Astrocyte (in vitro differentiated cells and primary cell): ENCODE measurements at regions not wholly inside any gene's neighbourhood (a gene's known extent, or its start where the extent isn't known, plus 50 kb on each side); places are given as distances from the start of the nearest gene placed in this dataset.

Experiments used
- CTCF ChIP-seq: IDR thresholded peaks from 2 replicates; pipeline ENCODE4 v1.5.1; 2011; ENCODE audit warnings: low read depth, mild to moderate bottlenecking, inconsistent platforms, low read length, moderate library complexity; ENCODE audit not compliant: insufficient read depth
- EZH2 ChIP-seq: IDR thresholded peaks from 2 replicates; pipeline ENCODE4 v1.6.1; 2012; ENCODE audit warnings: mild to moderate bottlenecking, low read length, inconsistent platforms; ENCODE audit not compliant: insufficient read depth

- TF ChIP-seq EZH2, result no peak
- no peak for TF ChIP-seq CTCF
Observed at GRCh38 chr2:176764921-176765320, 447.7 kb upstream of the HNRNPA3 start.
